Activated T-cell treated with anti-CD3 and anti-CD28 coated beads, Interleukin-2, amount 50 U/mL, for 72 hours (primary cell): ENCODE measurements at regions not wholly inside any gene's neighbourhood (a gene's known extent, or its start where the extent isn't known, plus 50 kb on each side); places are given as distances from the start of the nearest gene placed in this dataset.
"Not testable (repeated sequence)": the region's sequence is repeated elsewhere in the genome, so short reads cannot be mapped to it uniquely, and the experiment has no call there.

Source experiments
- ATAC-seq, 2 donors: fragments of 150-1000 bp; cut with Tn5 transposase; replicated peaks in 1 of 2; 2 replicates each; pipeline ENCODE4 v1.10.0; 2021; ENCODE audit warnings: moderate library complexity in 2 of 2, mild to moderate bottlenecking in 1 of 2
- DNase-seq, 2 donors: peaks; one replicate each; pipeline ENCODE4 v3.0.0; 2021 to 2022; ENCODE audit warnings: mixed read lengths in 1 of 2
- H3K27ac Mint-ChIP-seq: one replicate; pipeline ENCODE4 v1.8.0; 2022; ENCODE audit warnings: mild to moderate bottlenecking, moderate library complexity, mixed read lengths
- H3K27me3 Mint-ChIP-seq: one replicate; pipeline ENCODE4 v1.8.0; 2022; ENCODE audit warnings: low read depth, mixed read lengths
- H3K36me3 Mint-ChIP-seq, 2 donors: one replicate each; pipeline ENCODE4 v1.8.0; 2022; ENCODE audit warnings: mixed read lengths in 2 of 2, mild to moderate bottlenecking in 1 of 2; ENCODE audit not compliant: insufficient read depth in 2 of 2
- H3K4me1 Mint-ChIP-seq: one replicate; pipeline ENCODE4 v1.8.0; 2022; ENCODE audit warnings: low read depth, mixed read lengths
- H3K4me3 Mint-ChIP-seq, 2 donors: one replicate each; pipeline ENCODE4 v1.8.0; 2022; ENCODE audit warnings: mild to moderate bottlenecking in 2 of 2, mixed read lengths in 2 of 2, moderate library complexity in 2 of 2
- H3K9me3 Mint-ChIP-seq, 2 donors: one replicate each; pipeline ENCODE4 v1.8.0; 2022; ENCODE audit warnings: mixed read lengths in 2 of 2

GRCh38 chr17:53270936-53271335, 551.8 kb upstream of the KIF2B start:
- Mint-ChIP-seq H3K4me1 (no peaks in the 10 kb centered on the region), H3K9me3 (peaks cover 1 to 2% of the 10 kb centered on the region in 2 donors), H3K4me3 (no peak overlapping the region), H3K27ac (no peak overlapping the region), H3K27me3 (no peaks in the 10 kb centered on the region), H3K36me3 (no peaks in the 10 kb centered on the region)
- ATAC-seq (no peak), DNase-seq (no peak)

GRCh38 chr17:53264730-53265129, 558.0 kb upstream of the KIF2B start:
- DNase-seq, result no peak
- no peaks in the 10 kb centered on the region for H3K36me3 Mint-ChIP-seq
- no peak overlapping the region for H3K4me3 Mint-ChIP-seq
- no peak for ATAC-seq
- no peaks in the 10 kb centered on the region for H3K27me3 Mint-ChIP-seq
- H3K27ac Mint-ChIP-seq, result no peak overlapping the region
- peaks cover 7 to 8% of the 10 kb centered on the region in 2 donors for H3K9me3 Mint-ChIP-seq
- no peaks in the 10 kb centered on the region for H3K4me1 Mint-ChIP-seq

- no peak for ATAC-seq
- DNase-seq, result no peak
- Mint-ChIP-seq H3K36me3 (peaks cover 3 to 4% of the 10 kb centered on the region in 2 donors), H3K4me1 (no peaks in the 10 kb centered on the region), H3K27ac (no peak overlapping the region), H3K27me3 (no peaks in the 10 kb centered on the region), H3K9me3 (peaks cover 3 to 6% of the 10 kb centered on the region in 2 donors), H3K4me3 (no peak overlapping the region)
These were observed 568.6 kb upstream of the KIF2B start for GRCh38 chr17:53253956-53254597.

- H3K27ac Mint-ChIP-seq, result no peak overlapping the region
- H3K36me3 Mint-ChIP-seq, result no peaks in the 10 kb centered on the region
- H3K4me1 Mint-ChIP-seq, result no peaks in the 10 kb centered on the region
- ATAC-seq (no peak), DNase-seq (no peak)
- no peaks in the 10 kb centered on the region for H3K27me3 Mint-ChIP-seq
- H3K4me3 Mint-ChIP-seq, result no peak overlapping the region
- peaks cover 2 to 5% of the 10 kb centered on the region in 2 donors for H3K9me3 Mint-ChIP-seq
These were observed 573.7 kb upstream of the KIF2B start for GRCh38 chr17:53249036-53249435.

GRCh38 chr17:53234138-53234537, 588.6 kb upstream of the KIF2B start:
- Mint-ChIP-seq H3K27ac (no peak overlapping the region), H3K9me3 (peaks cover 5 to 7% of the 10 kb centered on the region in 2 donors), H3K4me3 (no peak overlapping the region), H3K27me3 (no peaks in the 10 kb centered on the region), H3K36me3 (no peaks in the 10 kb centered on the region), H3K4me1 (no peaks in the 10 kb centered on the region)
- DNase-seq, result no peak
- no peak for ATAC-seq

GRCh38 chr17:53227514-53227913, 595.2 kb upstream of the KIF2B start:
- ATAC-seq (no peak), DNase-seq (no peak)
- Mint-ChIP-seq H3K36me3 (no peaks in the 10 kb centered on the region), H3K27ac (no peak overlapping the region), H3K27me3 (no peaks in the 10 kb centered on the region), H3K4me3 (no peak overlapping the region), H3K9me3 (peaks cover 6 to 12% of the 10 kb centered on the region in 2 donors), H3K4me1 (no peaks in the 10 kb centered on the region)

- H3K36me3 Mint-ChIP-seq, result no peaks in the 10 kb centered on the region
- no peak overlapping the region for H3K27ac Mint-ChIP-seq
- H3K4me1 Mint-ChIP-seq, result no peaks in the 10 kb centered on the region
- no peaks in the 10 kb centered on the region for H3K27me3 Mint-ChIP-seq
- H3K9me3 Mint-ChIP-seq, result peaks cover 7 to 12% of the 10 kb centered on the region in 2 donors
- ATAC-seq, result no peak
- no peak for DNase-seq
- no peak overlapping the region for H3K4me3 Mint-ChIP-seq
These were observed 595.6 kb upstream of the KIF2B start for GRCh38 chr17:53227111-53227510.

- H3K27ac Mint-ChIP-seq, result no peak overlapping the region
- H3K9me3 Mint-ChIP-seq, result peaks cover 1 to 12% of the 10 kb centered on the region in 2 donors
- no peak overlapping the region for H3K4me3 Mint-ChIP-seq
- H3K4me1 Mint-ChIP-seq, result no peaks in the 10 kb centered on the region
- ATAC-seq (no peak), DNase-seq (no peak)
- H3K27me3 Mint-ChIP-seq, result no peaks in the 10 kb centered on the region
- H3K36me3 Mint-ChIP-seq, result no peaks in the 10 kb centered on the region
These were observed 602.9 kb upstream of the KIF2B start for GRCh38 chr17:53219821-53220220.

- no peak for ATAC-seq
- DNase-seq, result no peak
- Mint-ChIP-seq H3K27me3 (no peaks in the 10 kb centered on the region), H3K36me3 (no peaks in the 10 kb centered on the region), H3K4me3 (no peak overlapping the region), H3K4me1 (no peaks in the 10 kb centered on the region), H3K9me3 (peaks cover 3 to 12% of the 10 kb centered on the region in 2 donors), H3K27ac (no peak overlapping the region)
These were observed 604.0 kb upstream of the KIF2B start for GRCh38 chr17:53218723-53219122.

GRCh38 chr17:53217311-53217710, 605.4 kb upstream of the KIF2B start:
- no peak overlapping the region for H3K4me3 Mint-ChIP-seq
- no peaks in the 10 kb centered on the region for H3K4me1 Mint-ChIP-seq
- no peak for ATAC-seq
- H3K27ac Mint-ChIP-seq, result no peak overlapping the region
- H3K36me3 Mint-ChIP-seq, result no peaks in the 10 kb centered on the region
- no peak for DNase-seq
- H3K27me3 Mint-ChIP-seq, result no peaks in the 10 kb centered on the region
- peaks cover 4 to 10% of the 10 kb centered on the region in 2 donors for H3K9me3 Mint-ChIP-seq

GRCh38 chr17:53208935-53209334, 613.8 kb upstream of the KIF2B start:
- ATAC-seq, H3K27ac Mint-ChIP-seq, H3K27me3 Mint-ChIP-seq, DNase-seq, H3K36me3 Mint-ChIP-seq, H3K4me1 Mint-ChIP-seq, H3K4me3 Mint-ChIP-seq: not testable (repeated sequence)
- peaks cover 6 to 14% of the 10 kb centered on the region in 2 donors for H3K9me3 Mint-ChIP-seq

GRCh38 chr17:53193044-53193443, 629.7 kb upstream of the KIF2B start:
- H3K4me1 Mint-ChIP-seq, result no peaks in the 10 kb centered on the region
- H3K9me3 Mint-ChIP-seq, result peaks cover 1 to 5% of the 10 kb centered on the region in 2 donors
- ATAC-seq (no peak), DNase-seq (no peak)
- no peaks in the 10 kb centered on the region for H3K27me3 Mint-ChIP-seq
- no peak overlapping the region for H3K4me3 Mint-ChIP-seq
- H3K36me3 Mint-ChIP-seq, result no peaks in the 10 kb centered on the region
- no peak overlapping the region for H3K27ac Mint-ChIP-seq

- Mint-ChIP-seq H3K27ac (no peak overlapping the region), H3K36me3 (no peaks in the 10 kb centered on the region), H3K4me3 (no peak overlapping the region), H3K4me1 (no peaks in the 10 kb centered on the region), H3K9me3 (peaks cover 0 to 4% of the 10 kb centered on the region in 2 donors), H3K27me3 (no peaks in the 10 kb centered on the region)
- no peak for ATAC-seq
- no peak for DNase-seq
These were observed 630.8 kb upstream of the KIF2B start for GRCh38 chr17:53191878-53192277.

- DNase-seq (no peak), ATAC-seq (no peak)
- no peaks in the 10 kb centered on the region for H3K4me1 Mint-ChIP-seq
- H3K27me3 Mint-ChIP-seq, result no peaks in the 10 kb centered on the region
- H3K36me3 Mint-ChIP-seq, result peaks cover 0 to 1% of the 10 kb centered on the region in 2 donors
- no peak overlapping the region for H3K4me3 Mint-ChIP-seq
- no peak overlapping the region for H3K27ac Mint-ChIP-seq
- H3K9me3 Mint-ChIP-seq, result peaks cover 11 to 17% of the 10 kb centered on the region in 2 donors
These were observed 636.7 kb upstream of the KIF2B start for GRCh38 chr17:53186001-53186400.
